ENCODE measurements at regions not wholly inside any gene's neighbourhood (a gene's known extent, or its start where the extent isn't known, plus 50 kb on each side); places are given as distances from the start of the nearest gene placed in this dataset.

DNA sequence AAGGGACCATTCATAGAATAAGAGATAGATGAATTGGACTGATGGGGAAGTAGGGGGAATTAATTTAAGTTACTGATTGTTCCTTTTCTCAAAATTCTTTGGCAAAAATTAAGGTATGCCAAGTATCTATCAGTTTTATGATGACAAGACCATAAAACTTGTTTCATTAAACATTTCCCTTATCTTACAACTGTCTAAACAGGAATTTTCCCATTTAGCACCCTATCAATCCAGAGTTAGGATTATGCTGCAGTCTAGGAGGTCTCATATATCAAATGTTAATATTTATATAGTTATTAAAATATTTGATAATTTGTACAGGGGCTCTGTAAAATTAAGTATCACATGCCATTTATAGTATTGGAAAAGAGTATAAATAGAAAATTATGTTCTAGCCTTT lies 51.5 kb upstream of the ARID1B start:
- no peak for DNase-seq

GRCh38 chr6:156720691-156721685 lies 56.2 kb upstream of the ARID1B start:
- no peak for DNase-seq

DNA sequence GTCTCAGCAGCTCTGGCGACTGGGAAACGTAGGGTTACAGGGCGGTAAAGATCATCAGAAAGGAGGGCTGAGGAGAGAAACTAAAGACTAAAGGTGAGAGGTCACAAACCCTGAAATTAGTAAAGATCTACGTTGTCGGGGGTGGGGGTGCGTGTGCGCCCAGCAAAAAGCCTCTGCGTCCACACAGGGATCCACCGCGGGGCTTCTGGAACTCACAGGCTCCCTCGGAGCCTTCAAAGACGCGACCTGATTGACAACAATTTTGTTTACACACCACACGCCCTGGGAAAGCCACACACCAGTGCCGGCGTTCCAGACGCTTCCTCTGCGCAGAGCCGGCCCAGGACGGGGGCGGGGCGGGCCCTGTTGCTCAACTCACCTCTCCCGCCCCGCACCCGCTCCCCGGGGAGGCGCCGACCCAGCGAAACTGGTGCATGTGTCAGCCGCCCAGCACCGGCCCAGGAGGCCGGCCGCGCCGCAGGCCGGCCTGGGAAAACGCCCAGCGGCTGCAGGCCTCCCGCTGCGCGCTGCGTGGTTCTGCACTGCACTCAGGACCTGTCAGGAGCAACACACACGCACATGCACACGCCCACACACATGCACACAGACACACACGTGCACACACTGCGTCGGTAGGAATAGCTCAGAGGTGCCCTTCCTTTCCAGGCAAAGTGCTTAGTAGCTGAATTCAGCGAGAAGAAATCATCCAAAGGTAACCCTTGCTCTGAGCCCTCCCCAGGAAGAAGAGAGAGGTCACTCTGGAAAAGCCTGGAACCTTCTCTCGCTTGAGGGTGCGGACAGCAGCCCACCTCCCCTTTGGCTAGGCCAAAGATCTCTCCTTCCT lies 57.2 kb upstream of the ARID1B start:
- DNase-seq: peak; percentile 41 to 67 (median 51)

DNA sequence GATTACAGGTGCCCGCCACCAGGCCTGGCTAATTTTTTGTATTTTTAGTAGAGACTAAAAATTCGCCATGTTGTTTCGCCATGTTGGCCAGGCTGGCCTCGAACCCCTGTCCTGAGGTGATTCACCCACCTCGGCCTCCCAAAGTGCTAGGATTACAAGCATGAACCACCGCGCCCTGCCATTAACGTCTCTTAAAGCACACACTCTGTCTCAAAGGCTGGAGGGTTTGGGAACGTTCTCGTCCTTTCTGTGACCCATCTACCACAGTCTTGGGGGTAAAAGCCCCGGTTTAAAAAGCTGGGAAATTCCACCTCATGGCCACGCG lies 57.8 kb upstream of the ARID1B start:
- no peak for DNase-seq

DNA sequence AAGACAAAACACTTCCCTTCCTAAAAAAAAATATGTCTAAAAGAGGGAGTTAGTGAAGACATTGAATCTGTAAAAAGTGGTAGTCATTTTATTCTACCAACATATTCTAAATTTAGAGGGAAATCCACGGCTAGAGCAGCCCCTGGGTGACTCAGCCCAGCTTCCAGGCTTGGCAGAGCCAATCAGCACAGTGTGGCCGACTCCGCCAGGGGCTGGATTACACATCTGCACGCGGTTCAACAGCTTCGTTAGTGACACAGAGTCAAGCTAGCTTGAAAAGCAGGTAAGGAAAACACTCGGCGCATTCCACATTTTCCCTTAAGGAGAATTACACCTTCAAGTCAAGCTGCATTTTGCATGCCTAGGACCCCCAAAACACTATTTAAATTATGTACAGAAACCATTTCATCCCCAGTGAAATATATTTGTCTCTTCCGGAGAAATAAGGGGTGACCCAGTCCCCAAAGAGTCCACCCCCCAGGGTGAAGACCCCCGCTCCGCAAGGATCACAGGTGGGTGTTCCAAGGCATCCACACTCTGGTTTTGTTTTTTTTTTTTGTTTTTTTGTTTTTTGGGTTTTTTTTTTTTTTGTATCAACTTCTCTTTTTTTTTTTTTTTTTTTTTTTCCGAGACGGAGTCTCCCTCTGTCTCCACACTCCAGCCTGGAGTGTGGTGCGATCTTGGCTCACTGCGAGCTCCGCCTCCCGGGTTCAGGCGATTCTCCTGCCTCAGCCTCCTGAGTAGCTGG lies 58.4 kb upstream of the ARID1B start:
- no peak for DNase-seq

GRCh38 chr6:156717542-156717941 lies 59.6 kb upstream of the ARID1B start:
- no peak for DNase-seq

DNA sequence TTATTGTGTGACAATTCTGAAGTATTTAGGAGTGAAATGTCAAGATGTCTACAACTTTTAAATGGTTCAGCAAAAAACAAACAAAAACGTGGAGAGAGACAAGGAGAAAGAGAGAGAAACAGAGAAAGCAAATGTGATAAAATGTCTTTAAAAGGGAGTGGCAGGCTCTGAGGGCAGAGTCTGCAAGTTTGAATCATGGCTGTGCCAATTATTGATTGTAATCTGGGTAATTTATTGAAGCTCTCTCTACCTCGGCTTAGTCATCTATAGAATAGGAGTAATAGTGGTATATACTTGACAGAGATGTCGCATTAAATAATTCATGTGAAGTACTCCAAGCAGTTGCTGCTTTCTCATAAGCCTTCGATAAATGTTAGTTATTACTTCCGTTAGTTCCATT lies 61.3 kb upstream of the ARID1B start:
- no peak for DNase-seq

GRCh38 chr6:156713548-156713947 lies 63.6 kb upstream of the ARID1B start:
- no peak for DNase-seq

DNA sequence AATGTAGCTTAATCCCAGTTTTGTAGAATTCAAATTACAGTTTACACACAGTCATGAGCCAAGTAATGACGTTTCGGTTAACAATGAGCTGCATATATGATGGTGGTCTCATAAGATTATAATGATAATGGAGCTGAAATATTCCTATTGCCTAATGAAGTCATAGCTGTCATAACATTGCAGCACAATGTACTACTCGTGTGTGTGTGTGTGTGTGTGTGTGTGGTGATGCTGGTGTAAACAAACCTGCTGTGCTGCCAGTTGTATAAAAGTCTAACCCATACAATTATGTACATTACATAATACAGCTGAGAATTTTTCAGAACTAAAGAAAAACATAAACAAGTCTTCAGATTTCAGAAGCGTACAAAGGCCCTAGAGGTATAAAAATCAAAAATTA lies 66.7 kb upstream of the ARID1B start:
- no peak for DNase-seq

DNA sequence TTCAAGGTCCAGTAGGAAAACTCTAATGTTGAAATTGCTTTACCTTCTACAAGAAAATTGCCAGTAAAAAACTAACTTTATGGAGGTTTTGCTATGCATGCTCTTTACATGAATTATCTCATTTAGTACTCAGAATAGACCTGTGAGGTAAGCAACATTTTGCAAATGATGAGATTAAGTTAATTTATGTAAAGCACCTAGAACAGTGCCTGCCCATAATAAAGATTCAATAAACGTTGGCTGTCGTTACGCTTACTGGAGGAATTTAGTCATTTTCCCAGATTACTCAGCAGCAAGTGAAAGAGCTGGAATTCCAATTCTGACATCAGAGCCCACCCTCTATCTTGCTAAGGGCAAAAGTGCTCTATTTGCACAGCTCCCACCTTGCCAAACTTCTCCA lies 69.4 kb upstream of the ARID1B start:
- no peak for DNase-seq

- no peak for DNase-seq
Observed at GRCh38 chr6:156703719-156704118, 73.5 kb upstream of the ARID1B start.

DNA sequence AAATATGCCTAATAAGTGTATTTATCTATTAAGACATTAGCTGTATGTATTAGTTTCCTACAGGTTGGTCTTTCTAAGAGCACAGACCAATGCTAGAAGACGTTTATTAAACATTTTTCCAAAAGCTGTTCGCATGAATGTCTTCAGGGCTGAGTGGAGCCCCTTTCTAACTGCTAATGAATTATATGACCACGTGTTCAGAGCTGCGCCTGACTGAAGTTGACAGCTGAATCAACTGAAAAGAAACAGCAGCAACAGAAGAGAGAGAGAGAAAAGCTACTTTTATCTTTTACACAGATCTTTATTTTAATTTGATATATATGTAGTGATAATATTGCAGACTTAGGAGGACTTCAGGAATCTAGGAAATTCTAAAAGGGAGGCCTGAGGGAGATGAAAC lies 75.2 kb upstream of the ARID1B start:
- DNase-seq: no peak

DNA sequence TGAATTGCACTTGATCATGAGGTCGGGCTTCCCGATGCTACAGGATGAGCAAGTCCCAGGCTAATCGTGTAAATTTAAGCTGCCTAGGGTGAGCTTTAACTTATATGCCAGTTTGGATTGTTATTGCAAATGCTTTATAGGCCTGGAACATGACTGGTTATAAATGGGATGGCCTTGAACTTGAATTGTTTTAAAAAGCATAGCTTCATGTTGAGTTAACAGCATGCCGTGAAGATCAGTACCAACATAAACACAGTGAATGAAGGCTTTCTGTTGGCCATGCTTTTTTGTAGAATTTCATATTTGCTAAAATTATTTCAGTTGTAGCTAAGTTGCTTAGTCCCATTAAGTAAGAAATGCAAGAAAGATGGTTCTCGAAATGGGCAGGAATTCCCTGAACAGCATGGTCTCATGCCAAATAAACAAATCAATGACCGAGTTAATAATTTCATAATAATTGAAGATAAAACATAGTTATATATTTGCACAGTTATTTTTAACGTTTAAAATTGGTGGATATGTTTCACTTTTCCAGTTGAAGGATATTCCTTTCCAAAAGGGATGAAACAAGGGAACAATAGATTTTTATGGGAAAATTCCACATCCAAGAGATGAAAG lies 76.6 kb upstream of the ARID1B start:
- DNase-seq: no peak

DNA sequence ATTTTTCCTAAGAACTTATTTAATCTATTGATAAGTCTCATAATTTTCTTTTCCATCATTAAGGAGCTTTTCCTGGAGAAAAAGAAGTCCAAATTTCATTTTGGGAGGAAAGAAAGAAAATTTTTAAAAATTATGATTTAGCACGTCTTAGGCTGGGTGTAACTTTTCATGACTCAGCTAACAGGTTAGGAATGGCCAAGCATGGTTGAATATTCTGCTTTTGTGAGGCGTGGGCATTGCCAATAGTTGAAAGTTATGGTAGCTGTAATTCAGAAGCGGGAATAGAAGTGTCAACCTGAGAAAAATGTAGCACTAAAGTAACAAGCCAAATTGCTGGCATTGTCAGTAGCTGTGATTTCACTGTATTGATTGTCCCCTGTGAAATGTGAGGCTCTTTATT lies 77.2 kb upstream of the ARID1B start:
- no peak for DNase-seq

DNA sequence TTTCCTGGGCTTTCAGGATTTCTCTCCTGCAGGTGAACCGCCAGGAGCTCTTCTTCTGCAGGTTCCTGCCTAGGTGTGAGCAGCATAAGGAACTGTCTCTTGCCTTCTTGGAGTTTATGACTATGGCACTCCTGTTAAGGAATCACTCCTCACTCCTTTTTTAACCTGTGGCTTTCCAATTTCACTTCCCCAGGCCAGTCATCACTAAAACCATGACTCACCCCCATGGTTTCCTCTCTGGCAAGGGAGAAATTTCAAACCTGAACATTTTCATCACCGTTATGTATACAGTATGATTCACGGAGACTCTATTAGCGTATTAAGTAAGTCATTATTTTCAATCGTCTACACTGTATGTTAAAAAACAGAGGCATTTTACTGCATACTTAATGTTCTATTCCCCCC lies 78.2 kb upstream of the ARID1B start:
- no peak for DNase-seq

- DNase-seq: no peak
Observed at GRCh38 chr6:156698239-156699016, 78.8 kb upstream of the ARID1B start.

DNA sequence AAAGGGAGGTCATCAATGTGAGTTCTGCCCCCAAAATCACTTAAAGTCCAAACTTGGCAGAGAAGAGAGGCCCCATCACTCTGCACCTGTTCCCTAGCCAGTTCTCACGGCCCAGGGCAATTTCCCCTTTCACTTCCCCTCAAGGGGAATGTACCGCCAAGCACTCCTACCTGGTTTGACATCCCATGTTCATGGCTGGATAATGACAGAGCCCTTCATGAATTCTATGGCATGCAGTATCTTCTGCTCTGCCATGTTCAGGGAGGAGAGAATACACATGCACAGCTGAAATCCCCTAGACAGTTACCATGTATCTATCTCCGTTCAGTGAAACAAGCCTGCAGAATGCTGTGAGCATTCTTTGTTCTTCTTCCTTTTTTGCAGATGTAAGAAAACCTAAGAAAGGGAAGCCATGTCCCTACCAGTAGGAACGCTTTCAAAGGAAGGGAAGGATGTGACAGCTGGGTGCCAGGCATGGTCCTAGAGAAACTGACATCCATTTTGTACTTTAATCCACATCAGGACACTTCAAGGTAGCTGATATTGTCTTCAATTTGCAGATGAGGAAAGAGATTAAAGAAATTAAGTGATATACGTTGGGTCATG lies 79.8 kb upstream of the ARID1B start:
- no peak for DNase-seq

DNA sequence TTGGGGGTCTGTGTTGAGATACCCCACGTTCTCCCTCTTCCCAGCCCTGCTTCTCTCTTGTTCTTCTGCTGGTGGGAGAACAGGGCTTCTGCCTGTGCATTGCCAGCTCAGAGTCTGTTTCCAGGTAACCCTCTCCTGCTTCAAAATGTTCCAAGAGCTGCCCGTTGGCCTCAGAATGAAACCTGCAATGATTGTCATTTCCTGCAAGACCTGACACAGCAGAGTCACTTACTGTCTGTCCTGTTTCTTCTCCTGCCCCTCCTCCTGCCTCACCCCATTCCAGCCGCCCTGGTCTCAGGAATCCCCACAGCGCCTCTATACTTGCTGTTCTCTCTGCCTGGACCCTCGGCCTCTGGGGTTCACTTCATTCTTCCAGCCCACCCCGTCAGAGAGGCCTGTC lies 81.4 kb upstream of the ARID1B start:
- no peak for DNase-seq

GRCh38 chr6:156694679-156695078 lies 82.5 kb upstream of the ARID1B start:
- DNase-seq: no peak

DNA sequence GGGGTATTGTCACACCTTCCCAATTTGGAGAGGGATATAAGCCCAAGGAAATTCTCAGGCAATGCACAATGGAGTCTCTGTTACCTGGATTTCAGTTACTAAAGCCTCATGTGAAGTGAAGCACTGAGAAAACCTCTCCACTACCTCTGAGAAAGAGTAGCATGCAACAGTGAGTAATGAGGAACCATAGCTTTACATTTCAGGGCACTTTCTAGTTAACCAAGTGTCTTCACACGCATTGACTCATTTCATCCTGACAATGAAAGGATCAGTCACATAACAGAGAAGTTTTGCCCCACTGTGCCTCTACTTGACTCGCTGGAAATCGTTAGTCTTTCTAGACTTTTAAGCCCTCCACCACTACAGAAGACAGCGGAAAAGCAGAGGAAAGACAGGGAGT lies 86.2 kb upstream of the ARID1B start:
- no peak for DNase-seq

GRCh38 chr6:156689656-156690055 lies 87.5 kb upstream of the ARID1B start:
- no peak for DNase-seq

GRCh38 chr6:156688620-156688971 lies 88.6 kb upstream of the ARID1B start:
- no peak for DNase-seq
